ENCODE measurements at regions not wholly inside any gene's neighbourhood (a gene's known extent, or its start where the extent isn't known, plus 50 kb on each side); places are given as distances from the start of the nearest gene placed in this dataset.
"Not testable (repeated sequence)": the region's sequence is repeated elsewhere in the genome, so short reads cannot be mapped to it uniquely, and the experiment has no call there.

DNA sequence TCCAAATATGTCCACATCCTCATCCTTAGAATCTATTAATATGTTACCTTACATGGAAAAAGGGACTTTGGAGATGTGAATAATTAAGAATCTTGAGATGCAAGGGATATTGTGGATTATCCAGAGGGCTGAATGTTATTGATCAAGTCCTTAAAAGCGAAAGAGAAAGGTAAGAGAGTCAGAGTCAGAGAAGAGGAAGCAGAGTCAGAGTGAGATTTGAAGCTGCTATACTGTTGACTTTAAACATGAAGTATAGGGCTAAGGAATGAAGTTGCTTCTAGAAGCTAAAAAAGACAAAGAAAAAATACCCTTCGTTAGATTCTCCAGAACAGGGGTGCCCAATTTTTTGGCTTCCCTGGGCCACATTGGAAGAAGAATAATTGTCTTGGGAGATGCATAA lies 627.2 kb upstream of the SLITRK6 start:
- no peak for DNase-seq

DNA sequence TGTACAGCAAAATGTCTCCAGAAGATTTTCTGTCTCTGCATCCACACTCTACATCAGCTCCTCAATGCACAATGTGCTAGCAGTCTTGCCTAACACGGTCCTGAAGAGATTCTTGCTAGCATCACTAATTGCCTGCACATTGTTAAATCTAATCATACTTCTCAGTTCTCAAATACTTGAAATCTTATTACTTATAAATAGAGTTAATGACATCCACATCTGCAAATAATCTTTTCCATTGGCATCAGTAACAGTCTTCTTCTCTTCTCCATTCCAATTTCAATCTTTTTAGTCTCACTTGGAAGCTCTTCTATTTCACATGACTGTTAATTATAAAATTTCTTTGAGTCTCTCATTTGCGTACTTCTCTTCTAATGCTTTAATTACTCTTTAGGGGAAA lies 630.5 kb upstream of the SLITRK6 start:
- no peak for DNase-seq

DNA sequence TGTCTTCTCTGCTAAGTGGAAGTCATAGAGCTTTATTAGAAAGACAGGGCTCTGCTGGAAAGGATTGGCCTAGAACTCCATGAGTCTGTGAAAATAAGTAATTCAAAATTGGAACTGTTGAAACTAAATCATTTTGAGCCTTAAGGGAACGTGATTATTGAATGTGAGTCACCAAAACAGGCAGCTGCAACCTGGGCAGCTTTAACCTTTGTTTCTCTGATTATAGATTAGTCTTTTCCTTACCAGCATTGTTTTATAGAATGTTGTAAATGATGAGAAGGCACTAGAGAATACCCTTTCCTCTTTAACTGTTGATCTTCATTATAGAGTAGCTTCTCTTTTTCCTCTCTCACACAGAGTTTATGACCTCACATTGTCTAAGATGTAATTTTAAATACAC lies 638.8 kb upstream of the SLITRK6 start:
- DNase-seq = no peak

DNA sequence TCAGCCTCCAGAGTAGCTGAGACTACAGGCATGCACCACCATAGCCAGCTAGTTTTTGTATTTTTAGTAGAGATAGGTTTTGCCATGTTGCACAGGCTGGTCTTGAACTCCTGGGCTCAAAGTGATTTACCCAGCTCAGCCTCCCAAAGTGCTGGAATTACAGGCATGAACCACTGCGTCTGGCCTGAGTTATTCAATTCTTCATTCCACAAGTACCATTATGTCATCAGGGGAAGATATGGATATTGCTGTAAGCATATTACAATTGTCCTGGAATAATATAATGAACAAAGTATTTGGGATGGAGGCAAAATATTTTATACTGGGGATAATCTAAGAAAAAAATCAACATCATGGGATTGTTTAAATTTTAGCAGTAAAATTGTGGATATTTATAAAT lies 646.0 kb upstream of the SLITRK6 start:
- no peak for DNase-seq

DNA sequence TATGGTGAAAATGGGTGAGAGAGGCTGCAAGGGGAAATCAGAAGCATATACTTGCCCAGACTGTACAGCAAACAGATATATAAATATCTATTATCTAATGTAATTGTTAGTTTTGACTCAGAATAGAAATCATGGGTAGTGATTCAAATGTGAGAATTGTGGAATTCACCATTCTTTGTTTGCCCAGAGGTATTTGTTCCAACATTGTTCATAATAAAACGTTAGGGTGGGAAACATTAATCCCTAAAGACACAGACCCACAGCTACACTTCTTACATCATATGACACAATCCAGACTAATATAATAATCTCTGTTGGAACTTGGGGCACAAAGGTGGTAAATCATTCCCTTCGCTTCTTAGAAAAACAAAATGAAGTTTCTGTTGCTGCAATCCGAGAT lies 646.5 kb upstream of the SLITRK6 start:
- DNase-seq = no peak

DNA sequence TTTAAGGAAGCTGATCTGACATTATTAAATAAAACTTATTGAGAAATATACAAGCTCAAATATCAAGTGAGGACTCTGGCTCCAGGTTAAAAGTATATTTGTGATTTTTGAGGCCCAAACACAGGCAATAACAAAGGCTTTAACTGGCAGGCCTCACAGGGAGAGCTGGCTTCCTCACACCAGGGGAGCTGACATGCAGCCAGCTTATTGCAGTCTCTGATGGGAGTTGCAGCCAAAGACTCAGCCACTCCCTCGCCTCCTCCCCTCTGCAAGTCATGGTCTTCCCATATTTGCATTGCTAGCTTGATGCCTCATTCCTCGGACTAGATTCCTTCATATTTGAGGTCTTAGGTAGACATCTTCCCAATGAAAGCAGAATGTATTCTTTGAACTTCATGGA lies 647.1 kb upstream of the SLITRK6 start:
- no peak for DNase-seq

DNA sequence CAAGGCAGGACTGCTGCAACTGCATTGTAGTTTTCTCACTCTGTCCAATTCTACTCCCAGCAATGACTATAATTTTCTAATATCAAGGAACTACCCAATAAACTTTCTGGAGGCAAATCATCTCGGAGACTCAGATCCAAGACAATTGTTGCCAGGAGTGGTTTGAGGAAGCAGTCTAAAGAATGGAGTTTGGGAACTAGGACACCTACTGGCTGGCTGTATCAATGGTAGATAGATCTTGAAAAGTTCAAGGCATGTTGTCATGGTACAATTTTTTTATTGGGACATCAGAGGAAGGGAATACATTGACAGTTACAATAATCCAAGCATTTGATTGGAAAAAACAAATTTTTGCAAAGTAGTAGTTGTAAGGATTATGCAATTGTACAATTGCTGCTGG lies 648.3 kb upstream of the SLITRK6 start:
- no peak for DNase-seq

DNA sequence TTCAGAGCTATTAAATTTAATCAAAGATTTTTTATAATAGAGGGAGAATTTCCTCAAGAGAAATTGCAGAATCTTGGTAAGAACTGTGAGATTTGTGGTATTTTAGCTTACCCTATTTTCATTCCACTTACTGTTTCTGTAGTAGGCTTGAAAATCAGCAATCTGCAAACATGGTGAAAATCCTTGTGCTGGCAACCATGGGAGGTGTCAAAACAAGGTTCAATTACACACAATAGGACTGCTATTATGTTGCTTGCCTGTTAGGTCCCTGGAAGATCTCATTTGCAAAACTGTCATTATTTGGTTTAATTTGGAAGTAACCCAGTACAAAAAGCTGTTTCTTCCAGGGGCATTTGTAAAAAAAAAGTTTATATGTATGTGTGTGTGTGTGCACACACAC lies 662.8 kb upstream of the SLITRK6 start:
- no peak for DNase-seq

DNA sequence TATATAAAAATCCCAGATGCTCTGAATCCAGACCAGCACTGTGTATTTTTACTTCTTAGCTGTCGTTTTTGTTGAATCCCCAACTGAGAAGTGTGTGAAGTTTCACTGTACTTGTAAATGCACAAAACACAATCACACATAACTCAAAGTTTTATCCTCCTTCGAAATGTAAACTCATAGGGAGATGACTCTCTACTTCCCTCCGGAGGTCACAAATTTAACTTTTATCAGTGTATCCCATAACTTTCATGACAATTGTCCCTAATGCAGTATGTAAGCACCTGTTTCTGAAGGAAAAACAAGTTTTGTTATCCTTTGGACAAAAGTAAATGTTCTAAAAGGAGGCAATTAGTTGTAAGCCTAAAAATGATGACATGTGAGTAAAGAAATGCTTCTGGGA lies 665.0 kb upstream of the SLITRK6 start:
- no peak for DNase-seq

DNA sequence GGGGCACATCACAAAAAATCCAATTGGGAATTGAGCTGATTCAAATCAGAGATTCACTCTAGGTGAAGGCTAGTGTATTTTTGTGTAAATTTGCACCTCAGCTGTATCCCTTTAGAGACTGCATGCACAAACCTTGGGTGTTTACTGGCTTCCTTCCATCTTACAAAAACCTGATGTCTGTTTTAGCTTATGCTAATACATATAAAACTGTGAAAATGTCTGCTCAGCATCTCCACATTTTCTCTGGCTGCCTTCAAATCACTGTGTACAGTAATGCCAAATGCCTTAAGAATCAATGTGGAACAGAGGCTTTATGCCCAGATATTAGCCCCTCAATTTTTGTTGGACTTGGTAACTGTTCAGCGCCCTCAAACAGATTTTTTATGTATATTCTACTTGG lies 675.8 kb upstream of the SLITRK6 start:
- no peak for DNase-seq

DNA sequence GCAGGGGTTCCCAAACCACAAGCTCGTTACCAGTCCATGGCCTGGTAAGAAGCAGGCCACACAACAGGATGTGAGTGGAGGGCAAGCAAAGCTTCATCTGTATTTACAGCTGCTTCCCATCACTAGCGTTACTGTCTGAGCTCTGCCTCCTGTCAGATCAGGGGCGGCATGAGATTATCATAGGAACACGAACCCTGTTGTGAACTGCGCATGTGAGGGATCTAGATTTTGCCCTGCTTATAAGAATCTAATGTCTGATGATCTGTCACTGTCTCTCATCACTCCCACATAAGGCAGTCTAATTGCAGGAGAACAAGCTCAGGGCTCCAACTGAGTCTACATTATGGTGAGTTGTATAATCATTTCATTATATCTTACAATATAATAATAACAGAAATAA lies 677.4 kb upstream of the SLITRK6 start:
- DNase-seq = no peak

DNA sequence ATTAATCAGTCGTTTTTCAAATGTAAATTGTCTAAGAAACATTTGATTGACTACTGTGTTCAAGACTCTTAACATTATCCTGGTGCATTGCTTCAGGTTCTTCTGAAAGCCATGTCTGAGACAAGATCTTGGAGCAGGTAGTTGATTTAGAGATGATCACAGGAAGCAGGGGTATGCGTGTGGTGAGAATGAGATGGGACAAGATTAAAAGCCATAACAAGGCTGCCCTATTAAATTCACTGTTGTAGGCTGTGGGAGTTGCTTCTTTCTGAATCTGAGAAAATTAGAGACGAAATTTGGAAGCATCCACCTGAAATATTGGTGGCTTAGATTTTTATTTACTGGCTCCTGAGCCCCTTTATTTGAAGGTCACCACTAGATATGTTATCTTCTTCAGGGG lies 687.4 kb upstream of the SLITRK6 start:
- DNase-seq = no peak

DNA sequence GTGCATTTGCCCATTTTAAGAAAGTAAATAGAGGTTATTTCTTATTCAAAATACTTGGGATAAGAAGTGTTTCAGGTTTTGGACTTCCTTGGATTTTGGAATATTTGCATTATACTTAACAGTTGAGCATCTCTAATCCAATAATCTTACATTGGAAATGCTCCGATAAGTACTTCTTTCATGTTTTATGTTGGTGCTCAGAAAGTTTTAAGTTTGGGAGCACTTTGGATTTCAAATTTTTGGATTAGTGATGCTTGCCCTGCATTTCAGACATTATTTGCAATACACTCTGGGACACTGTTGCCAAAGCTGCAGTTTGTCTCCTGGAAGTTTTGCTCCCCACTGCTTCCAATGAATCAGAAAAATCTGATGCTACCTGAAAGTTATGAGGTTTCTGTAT lies 691.9 kb upstream of the SLITRK6 start:
- DNase-seq = no peak

DNA sequence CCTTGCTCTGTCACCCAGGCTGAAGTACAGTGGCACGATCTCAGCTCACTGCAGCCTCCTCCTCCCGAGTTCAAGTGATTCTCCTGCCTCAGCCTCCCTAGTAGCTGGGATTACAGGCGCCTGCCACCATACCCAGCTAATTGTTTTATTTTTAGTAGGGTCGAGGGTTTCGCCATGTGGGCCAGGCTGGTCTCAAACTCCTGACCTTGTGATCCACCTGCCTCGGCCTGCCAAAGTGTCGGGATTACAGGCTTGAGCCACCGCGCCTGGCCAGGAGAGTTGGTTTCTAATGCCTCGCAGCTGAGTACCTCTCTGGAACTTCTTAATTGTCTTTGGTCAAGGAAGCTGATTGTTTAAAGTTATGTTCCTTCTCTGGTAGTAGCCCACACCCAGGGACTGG lies 702.7 kb upstream of the SLITRK6 start:
- DNase-seq = not testable (repeated sequence)

DNA sequence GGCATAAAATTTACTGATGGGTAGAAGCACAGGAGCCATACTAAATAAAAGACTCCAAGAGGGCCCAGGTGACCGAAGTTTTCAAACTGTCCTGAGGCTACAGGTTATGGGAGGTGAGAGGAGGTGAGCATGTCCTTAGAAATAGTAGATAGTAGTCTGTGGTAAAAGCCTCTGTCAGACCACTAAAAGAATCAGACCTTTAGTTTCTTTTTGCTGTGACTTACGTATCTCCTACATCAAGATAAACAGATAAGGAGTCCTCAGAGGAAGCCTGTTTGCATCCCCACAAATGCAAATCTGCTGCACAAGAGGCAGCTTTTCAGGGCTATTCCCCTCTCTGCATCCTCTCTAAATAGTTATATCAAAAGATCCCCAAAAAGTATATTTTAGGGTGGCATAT lies 711.6 kb upstream of the SLITRK6 start:
- no peak for DNase-seq

DNA sequence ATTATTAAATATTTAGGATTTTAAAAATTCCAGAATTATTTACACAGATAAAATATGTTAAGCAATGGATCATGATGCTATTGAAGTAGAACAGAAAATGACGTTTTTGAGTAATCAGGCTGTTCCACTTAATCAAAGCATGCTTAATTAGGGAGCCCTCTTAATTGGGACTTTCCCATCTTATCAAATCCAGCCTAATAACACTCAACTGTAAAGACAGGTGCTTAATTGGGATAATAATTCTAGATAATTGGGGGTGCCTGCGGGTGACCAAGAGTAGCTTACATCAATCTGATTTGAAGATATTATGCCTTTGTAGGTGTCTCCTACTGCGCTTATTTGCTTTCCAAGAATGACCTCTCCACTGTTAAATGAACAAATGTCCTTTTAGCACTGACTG lies 742.2 kb upstream of the SLITRK6 start:
- no peak for DNase-seq

DNA sequence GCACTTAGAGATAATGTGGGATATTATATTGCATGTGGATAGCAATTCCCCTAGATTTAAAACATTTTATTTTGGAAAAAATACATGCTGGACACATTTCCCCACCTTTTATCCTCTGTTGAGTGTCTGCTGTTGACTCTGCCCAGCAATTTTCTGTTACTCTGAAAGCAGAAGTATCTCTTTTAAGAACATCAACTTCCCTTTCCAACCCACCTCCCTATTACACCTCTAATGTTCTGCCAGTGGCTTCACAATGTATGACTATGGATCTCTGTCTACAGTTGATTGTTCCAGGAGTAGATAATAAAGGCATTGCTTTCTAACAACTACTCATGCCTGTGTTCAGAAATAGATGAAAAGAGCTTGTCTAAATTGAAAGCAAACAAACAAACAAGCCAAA lies 754.8 kb upstream of the SLITRK6 start:
- no peak for DNase-seq

DNA sequence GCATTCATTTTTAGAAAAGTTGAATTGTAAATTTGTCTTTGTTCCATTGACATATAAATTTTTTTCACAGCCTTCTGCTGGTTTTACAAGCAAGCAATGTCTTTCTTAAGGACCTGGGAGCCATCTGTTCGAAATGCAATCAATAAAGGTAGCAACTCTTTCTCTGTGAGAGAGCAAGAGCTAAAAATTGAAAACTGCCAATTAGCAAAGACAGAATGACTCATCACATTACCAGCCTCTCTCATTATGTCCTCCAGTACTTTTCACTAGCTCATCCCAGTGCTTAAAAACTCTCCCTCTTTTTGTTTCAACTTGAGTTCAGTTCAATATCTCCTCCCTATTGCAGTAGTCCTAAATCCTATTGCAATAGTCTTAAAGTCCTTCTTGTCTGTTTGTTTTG lies 760.7 kb upstream of the SLITRK6 start:
- DNase-seq = no peak

DNA sequence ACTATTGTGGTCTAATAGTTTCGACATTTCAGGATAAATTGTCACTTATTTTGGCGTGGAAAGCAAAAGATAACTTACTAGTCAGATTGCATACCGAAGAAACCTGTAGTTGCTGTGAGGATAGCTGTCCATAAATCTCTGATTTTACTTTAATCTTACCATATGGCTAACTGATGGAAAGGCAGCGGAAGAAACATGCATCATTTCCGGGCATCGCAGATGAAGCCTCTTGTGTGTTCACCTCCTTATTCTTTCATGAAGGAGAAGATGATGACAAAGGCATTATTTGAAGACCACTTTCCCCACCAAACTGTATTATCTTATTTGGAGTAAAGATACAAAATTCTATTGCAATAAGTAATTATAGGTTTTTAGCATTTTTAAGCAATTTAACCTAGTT lies 763.6 kb upstream of the SLITRK6 start:
- no peak for DNase-seq

DNA sequence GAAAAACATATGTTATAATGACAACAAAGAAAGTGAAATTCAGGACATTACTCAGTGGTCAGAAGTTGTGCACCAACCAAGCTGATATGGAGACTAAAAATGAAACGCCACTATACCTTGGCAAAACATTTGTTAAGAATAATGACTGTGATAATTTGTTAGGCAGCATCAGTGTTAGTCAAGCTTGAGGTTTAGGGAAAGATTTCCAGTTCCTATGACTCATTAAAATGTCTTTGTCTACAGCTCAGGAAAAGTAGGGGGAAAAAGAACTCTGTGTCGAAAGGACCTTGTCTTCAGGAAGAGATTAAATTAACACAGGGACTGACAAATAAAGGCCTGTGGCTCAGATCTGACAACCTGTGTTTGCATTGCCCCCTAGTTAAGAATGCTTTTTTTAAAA lies 764.1 kb upstream of the SLITRK6 start:
- DNase-seq = no peak

DNA sequence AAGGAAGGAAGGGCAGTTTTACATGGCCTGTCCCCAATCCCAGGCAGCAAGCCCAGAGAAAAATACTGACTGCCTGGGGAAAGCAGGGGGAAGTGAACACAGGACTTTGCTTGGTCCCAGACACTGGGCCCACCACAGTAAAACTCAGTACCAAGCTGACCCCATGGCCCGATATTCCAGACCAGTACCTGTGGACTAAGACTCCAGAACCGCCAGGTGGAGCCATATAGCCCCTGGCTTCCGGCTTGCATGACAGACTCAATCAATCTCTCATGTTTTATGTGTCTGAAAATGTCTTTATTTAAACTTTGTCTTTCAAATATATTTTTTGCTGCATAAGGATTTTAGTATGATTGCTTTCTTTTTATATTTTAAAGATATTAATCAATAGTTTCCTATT lies 767.9 kb upstream of the SLITRK6 start:
- DNase-seq = no peak

DNA sequence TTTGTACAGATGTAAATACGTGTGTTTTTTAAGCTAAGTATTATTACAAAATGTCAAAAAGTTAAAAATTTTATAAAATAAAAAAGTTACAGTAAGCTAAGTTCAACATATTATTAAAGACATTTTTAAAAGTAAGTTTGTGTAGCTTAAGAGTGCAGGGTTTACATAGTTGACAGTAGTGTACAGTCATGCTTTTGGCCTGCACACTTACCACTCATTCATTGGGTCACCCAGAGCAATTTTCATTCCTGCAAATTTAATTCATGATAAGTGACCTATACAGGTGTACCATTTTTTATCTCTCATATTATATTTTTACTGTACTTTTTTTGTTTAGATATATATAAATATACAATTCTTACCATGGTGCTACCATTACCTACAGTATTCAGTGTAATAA lies 769.9 kb upstream of the SLITRK6 start:
- DNase-seq = no peak

DNA sequence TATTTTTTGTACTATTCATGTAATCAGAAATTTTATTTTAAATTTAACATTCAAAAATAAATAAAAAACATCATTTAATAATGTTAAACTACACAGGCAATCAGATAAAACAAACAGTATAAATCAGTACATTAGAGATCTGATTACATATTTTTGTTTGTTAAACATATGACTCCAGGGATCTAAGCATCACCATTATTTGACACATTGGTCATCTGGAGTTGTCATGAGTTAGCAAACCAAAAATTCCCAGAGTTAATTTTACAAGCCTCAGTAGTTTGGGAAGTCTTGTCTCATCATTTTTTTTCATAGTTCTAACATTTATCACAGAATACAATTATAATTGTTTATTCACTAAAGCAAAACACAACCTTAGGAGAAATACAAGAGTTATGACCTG lies 770.8 kb upstream of the SLITRK6 start:
- DNase-seq = no peak

DNA sequence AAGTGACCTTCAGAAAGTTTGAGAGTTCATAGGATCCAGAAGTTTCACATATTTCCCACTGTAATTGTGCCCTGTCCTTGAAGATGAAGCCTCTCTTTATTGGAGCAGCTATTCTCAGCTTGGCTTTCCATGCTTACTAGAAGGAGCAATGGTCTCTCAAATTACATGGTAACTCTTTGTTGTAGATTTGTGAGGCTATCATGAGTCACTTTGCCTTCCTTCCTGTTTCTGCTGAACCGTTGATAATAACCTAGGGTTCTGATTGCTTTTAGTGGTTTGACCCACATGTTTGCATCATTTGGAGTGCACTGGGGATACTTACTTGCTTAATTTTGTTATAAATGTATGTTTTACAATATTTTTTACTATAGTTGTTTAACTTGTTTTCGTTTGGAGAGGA lies 772.9 kb upstream of the SLITRK6 start:
- DNase-seq = no peak

DNA sequence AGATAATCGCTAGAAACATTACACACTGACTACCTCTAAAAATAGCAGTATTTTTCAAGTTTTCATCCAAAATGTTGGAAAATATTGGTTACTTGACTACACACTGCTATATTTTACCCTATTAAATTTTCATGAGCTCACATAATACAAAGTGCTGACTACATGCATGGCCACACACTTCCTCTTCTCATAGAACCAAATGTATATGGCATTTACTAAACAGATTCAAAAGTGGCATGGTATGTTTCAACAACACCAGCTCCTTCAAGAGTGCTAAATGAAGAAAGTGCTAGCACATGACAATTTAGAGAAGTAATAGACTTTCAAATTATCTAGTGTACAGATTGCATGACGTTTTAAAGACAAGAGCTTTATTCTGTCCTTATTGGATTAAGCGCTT lies 780.4 kb upstream of the SLITRK6 start:
- no peak for DNase-seq

DNA sequence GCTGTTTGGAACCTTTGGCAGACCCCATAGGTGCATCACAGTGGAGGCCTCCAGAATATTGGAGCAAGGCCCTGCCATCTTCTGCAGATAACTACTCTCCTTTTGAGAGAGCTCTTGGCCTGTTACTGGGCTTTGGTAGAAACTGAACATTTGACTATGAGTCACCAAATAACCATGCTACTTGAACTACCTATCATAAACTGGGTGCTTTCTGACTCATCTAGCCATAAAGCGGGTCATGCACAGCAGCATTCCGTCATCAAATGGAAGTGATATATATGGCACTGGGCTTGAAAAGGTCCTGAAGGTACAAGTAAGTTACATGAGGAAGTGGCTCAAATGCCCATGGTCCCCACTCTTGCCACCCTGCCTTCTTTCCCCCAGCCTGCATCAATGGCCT lies 782.5 kb upstream of the SLITRK6 start:
- DNase-seq = no peak

DNA sequence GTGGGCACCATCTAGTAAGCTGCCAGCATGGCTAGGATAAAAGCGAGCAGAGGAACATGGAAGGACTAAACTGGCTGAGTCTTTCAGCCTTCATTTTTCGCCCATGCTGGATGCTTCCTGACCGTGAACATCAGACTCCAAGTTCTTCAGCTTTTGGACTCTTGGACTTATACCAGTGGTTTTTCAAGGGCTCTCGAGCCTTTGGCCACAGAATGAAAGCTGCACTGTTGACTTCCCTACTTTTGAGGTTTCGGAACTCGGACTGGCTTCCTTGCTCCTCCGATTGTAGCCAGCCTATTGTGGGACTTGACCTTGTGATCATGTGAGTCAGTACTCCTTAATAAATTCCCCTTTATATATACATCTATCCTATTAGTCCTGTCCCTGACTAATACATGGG lies 785.1 kb upstream of the SLITRK6 start:
- DNase-seq = no peak

Measured in right forelimb (tissue), 1 donor.